Panc1 (cell line): ENCODE measurements at regions not wholly inside any gene's neighbourhood (a gene's known extent, or its start where the extent isn't known, plus 50 kb on each side); places are given as distances from the start of the nearest gene placed in this dataset.

ENCODE experiments used
- ATAC-seq: fragments of 200-7000 bp; cut with Tn5 transposase; 2 replicates; pipeline ENCODE4 v1.9.1; 2020; ENCODE audit warnings: mild to moderate bottlenecking, moderate library complexity
- BruUV-seq: library from RNA; stranded (reverse); fragments of 400-500 nt; replicated peaks from 2 replicates; lab custom pipeline; 2021; lab: Mats Ljungman, UMichigan
- CTCF ChIA-PET: fragments of 300-600 bp; sonication (Branson Sonifier 250); formaldehyde crosslinking; loops from one replicate; lab custom pipeline; 2022; ENCODE audit warnings: antibody characterized with exemption; lab: Charles Lee
- POLR2A ChIA-PET: fragments of 300-600 bp; sonication (Branson Sonifier 250); formaldehyde crosslinking; loops from one replicate; lab custom pipeline; 2022; ENCODE audit warnings: antibody characterized with exemption; lab: Charles Lee
- DNase-seq: peaks from one replicate; pipeline ENCODE4 v3.0.0-alpha.2; 2010; ENCODE audit warnings: low read depth, low spot score
- H3K27ac ChIP-seq: 2 replicates; pipeline ENCODE4 v1.5.1; 2011; ENCODE audit warnings: mild to moderate bottlenecking, low read length, inconsistent platforms
- H3K27me3 ChIP-seq: fragments of 200-500 bp; sonication (Bioruptor generic); 2 replicates; pipeline ENCODE4 v1.6.0; 2014; ENCODE audit warnings: low read length, inconsistent platforms; ENCODE audit not compliant: control insufficient read depth, insufficient read depth
- H3K36me3 ChIP-seq: fragments of 200-500 bp; sonication (Bioruptor generic); 2 replicates; pipeline ENCODE4 v1.5.1; 2014; ENCODE audit warnings: inconsistent platforms, mild to moderate bottlenecking, low read length, moderate library complexity; ENCODE audit not compliant: control insufficient read depth, insufficient read depth
- H3K4me1 ChIP-seq: 2 replicates; pipeline ENCODE4 v1.5.1; 2011; ENCODE audit warnings: inconsistent platforms, mild to moderate bottlenecking, low read length, moderate library complexity; ENCODE audit not compliant: control insufficient read depth, insufficient read depth
- H3K4me3 ChIP-seq, 2 experiments: 2 replicates each; pipeline ENCODE4 v1.5.1; 2011 to 2012; ENCODE audit warnings: low read depth in 2 of 2, low read length in 2 of 2, mild to moderate bottlenecking in 2 of 2, inconsistent platforms in 1 of 2, moderate library complexity in 1 of 2
- H3K9me3 ChIP-seq: fragments of 200-500 bp; sonication (Bioruptor generic); 2 replicates; pipeline ENCODE4 v1.5.1; 2014; ENCODE audit warnings: low read depth, mild to moderate bottlenecking, inconsistent platforms, low read length, moderate library complexity; ENCODE audit not compliant: control insufficient read depth, insufficient read depth
- CTCF ChIP-seq: fragments of 450-650 bp; IDR thresholded peaks from 2 replicates; pipeline ENCODE4 v1.5.1; 2017; ENCODE audit warnings: mild to moderate bottlenecking
- POLR2AphosphoS5 ChIP-seq: IDR thresholded peaks from 2 replicates; pipeline ENCODE4 v1.6.1; 2012; ENCODE audit warnings: mild to moderate bottlenecking, low read depth, low read length, moderate library complexity
- REST ChIP-seq, 2 experiments: IDR thresholded peaks; 2 replicates each; pipeline ENCODE4 v1.6.1; 2011 to 2012; ENCODE audit warnings: low read depth in 2 of 2, control low read depth in 1 of 2, low read length in 1 of 2, mild to moderate bottlenecking in 1 of 2, moderate library complexity in 1 of 2; ENCODE audit not compliant: insufficient read depth in 1 of 2
- SIN3A ChIP-seq: IDR thresholded peaks from 2 replicates; pipeline ENCODE4 v1.6.1; 2012; ENCODE audit warnings: low read depth, mild to moderate bottlenecking, low read length, moderate library complexity, borderline replicate concordance; ENCODE audit not compliant: insufficient read depth
- TCF7L2 ChIP-seq: IDR thresholded peaks from 2 replicates; pipeline ENCODE4 v1.6.1; 2011; ENCODE audit warnings: mild to moderate bottlenecking, low read depth, low read length, inconsistent platforms
- in situ Hi-C: cut with HindIII; loops from 2 replicates; pipeline ENCODE4 v1.10.0; 2016; ENCODE audit warnings: low sequenced_read_pairs, low pct_unique_long_range_greater_than_20kb
- intact Hi-C: fragments of 100-400 bp; cut with micrococcal nuclease; formaldehyde crosslinking; loops from one replicate; pipeline ENCODE4 v1.10.0; 2022; ENCODE audit not compliant: unreplicated experiment

- DNase-seq (no peak), ATAC-seq (no peak)
- no peak overlapping the region for H3K27ac ChIP-seq
- POLR2A ChIA-PET, result no interaction called here
- H3K36me3 ChIP-seq, result no peaks in the 10 kb centered on the region
- H3K9me3 ChIP-seq, result no peaks in the 10 kb centered on the region
- no peaks in the 10 kb centered on the region for H3K27me3 ChIP-seq
- intact Hi-C loops (no loop called here), in situ Hi-C loops (no loop called here)
- no peak overlapping the region for H3K4me3 ChIP-seq
- no peaks in the 10 kb centered on the region for H3K4me1 ChIP-seq
- CTCF ChIA-PET, result no interaction called here
- TF ChIP-seq POLR2AphosphoS5 (no peak), SIN3A (no peak), TCF7L2 (no peak), REST (IDR thresholded peaks at IDR 0.05; ENCODE audit: insufficient read depth in 1 of 2, low read depth in 2 of 2, low read length in 1 of 2) (no peak), CTCF (no peak)
- no TSS peak for BruUV-seq
These were observed 308.4 kb downstream of the CYRIA start for GRCh38 chr2:16357188-16357587.

GRCh38 chr2:16351541-16351940 is 314.1 kb downstream of the CYRIA start:
- Histone ChIP-seq H3K27me3 (no peaks in the 10 kb centered on the region), H3K36me3 (no peaks in the 10 kb centered on the region), H3K27ac (no peak overlapping the region), H3K4me1 (no peaks in the 10 kb centered on the region), H3K9me3 (no peaks in the 10 kb centered on the region), H3K4me3 (no peak overlapping the region)
- TF ChIP-seq TCF7L2, result no peak
- ATAC-seq (no peak), DNase-seq (no peak)
- in situ Hi-C loops (no loop called here), intact Hi-C loops (no loop called here)
- ChIA-PET POLR2A (no interaction called here), CTCF (no interaction called here)
- no TSS peak for BruUV-seq

- no TSS peak for BruUV-seq
- Histone ChIP-seq H3K27me3 (no peaks in the 10 kb centered on the region), H3K9me3 (no peaks in the 10 kb centered on the region), H3K36me3 (no peaks in the 10 kb centered on the region), H3K27ac (no peak overlapping the region), H3K4me3 (no peak overlapping the region), H3K4me1 (no peaks in the 10 kb centered on the region)
- no peak for ATAC-seq
- in situ Hi-C loops (no loop called here), intact Hi-C loops (no loop called here)
- no peak for TF ChIP-seq TCF7L2
- ChIA-PET POLR2A (no interaction called here), CTCF (no interaction called here)
- DNase-seq, result no peak
These were observed 314.5 kb downstream of the CYRIA start for GRCh38 chr2:16351137-16351536.
